GM06990 (cell line): ENCODE measurements at regions not wholly inside any gene's neighbourhood (a gene's known extent, or its start where the extent isn't known, plus 50 kb on each side); places are given as distances from the start of the nearest gene placed in this dataset.
"Not testable (repeated sequence)": the region's sequence is repeated elsewhere in the genome, so short reads cannot be mapped to it uniquely, and the experiment has no call there.

Source experiments
- DNase-seq: peaks from one replicate; pipeline ENCODE4 v3.0.0-alpha.2; 2011; ENCODE audit not compliant: insufficient read length; ENCODE audit errors: extremely low read depth
- H3K27me3 ChIP-seq: replicated peaks from 2 replicates; pipeline ENCODE4 v1.6.0; 2011; ENCODE audit warnings: low read length; ENCODE audit not compliant: control insufficient read depth, insufficient read depth
- H3K36me3 ChIP-seq: 2 replicates; pipeline ENCODE4 v1.5.1; 2011; ENCODE audit warnings: low read length; ENCODE audit not compliant: control insufficient read depth, insufficient read depth
- H3K4me3 ChIP-seq: replicated peaks from 2 replicates; pipeline ENCODE4 v1.5.1; 2011; ENCODE audit warnings: low read depth, mild to moderate bottlenecking, control low read depth, low read length
- CTCF ChIP-seq: IDR thresholded peaks from 2 replicates; pipeline ENCODE4 v1.5.1; 2011; ENCODE audit warnings: low read length, control low read depth, mild to moderate bottlenecking, inconsistent platforms; ENCODE audit not compliant: insufficient read depth, poor library complexity, severe bottlenecking

GRCh38 chr3:150327678-150328653, 80.1 kb upstream of the TSC22D2 start:
- TF ChIP-seq CTCF: no peak
- no peak for DNase-seq
- no peaks in the 10 kb centered on the region for H3K36me3 ChIP-seq
- H3K27me3 ChIP-seq: no peaks in the 10 kb centered on the region
- no peak overlapping the region for H3K4me3 ChIP-seq

GRCh38 chr3:150324788-150325187, 83.3 kb upstream of the TSC22D2 start:
- H3K4me3 ChIP-seq: no peak overlapping the region
- no peaks in the 10 kb centered on the region for H3K27me3 ChIP-seq
- no peak for TF ChIP-seq CTCF
- H3K36me3 ChIP-seq: no peaks in the 10 kb centered on the region
- DNase-seq: no peak

- H3K4me3 ChIP-seq: no peak overlapping the region
- no peak for TF ChIP-seq CTCF
- DNase-seq: no peak
These were observed 83.9 kb upstream of the TSC22D2 start for GRCh38 chr3:150324245-150324644.

GRCh38 chr3:150323770-150324169, 84.3 kb upstream of the TSC22D2 start:
- Histone ChIP-seq H3K27me3 (no peaks in the 10 kb centered on the region), H3K36me3 (no peaks in the 10 kb centered on the region), H3K4me3 (no peak overlapping the region)
- DNase-seq: no peak
- TF ChIP-seq CTCF: no peak

More at GRCh38 chr3:150324245-150324644, 83.9 kb upstream of the TSC22D2 start:
- Histone ChIP-seq H3K36me3 (no peaks in the 10 kb centered on the region), H3K27me3 (no peaks in the 10 kb centered on the region)

- not testable (repeated sequence) for DNase-seq, H3K27me3 ChIP-seq, H3K36me3 ChIP-seq, H3K4me3 ChIP-seq
These were observed 85.0 kb upstream of the TSC22D2 start for GRCh38 chr3:150323091-150323490.

- not testable (repeated sequence) for DNase-seq, H3K27me3 ChIP-seq, H3K36me3 ChIP-seq, H3K4me3 ChIP-seq
These were observed 87.1 kb upstream of the TSC22D2 start for GRCh38 chr3:150320971-150321370.
